SK-N-SH (cell line): ENCODE measurements at regions not wholly inside any gene's neighbourhood (a gene's known extent, or its start where the extent isn't known, plus 50 kb on each side); places are given as distances from the start of the nearest gene placed in this dataset.

ENCODE experiments used
- CTCF ChIP-seq: fragments of 200-600 bp; sonication (generic); IDR thresholded peaks from 2 replicates; pipeline ENCODE4 v1.6.1; 2017; ENCODE audit warnings: antibody characterized with exemption, mild to moderate bottlenecking, moderate library complexity
- EP300 ChIP-seq, 2 experiments: IDR thresholded peaks; 2 replicates each; pipeline versions ENCODE4 v1.4.0 to v1.6.1; 2012; ENCODE audit warnings: borderline replicate concordance in 1 of 2, low read depth in 1 of 2, low read length in 1 of 2
- MXI1 ChIP-seq: IDR thresholded peaks from 2 replicates; pipeline ENCODE4 v1.6.1; 2012; ENCODE audit warnings: mild to moderate bottlenecking, low read depth, low read length, improper control_type of control experiment
- PBX3 ChIP-seq: IDR thresholded peaks from 2 replicates; pipeline ENCODE4; 2012
- POLR2AphosphoS5 ChIP-seq: IDR thresholded peaks from 2 replicates; pipeline ENCODE4 v1.6.1; 2012; ENCODE audit warnings: low read depth, low read length
- USF1 ChIP-seq: IDR thresholded peaks from 2 replicates; pipeline ENCODE4 v1.4.0; 2012; ENCODE audit warnings: low read depth, borderline replicate concordance

GRCh38 chr9:95783426-95783975, 92.0 kb upstream of the ERCC6L2 start:
- TF ChIP-seq CTCF (no peak), PBX3 (no peak), MXI1 (no peak), USF1 (0 out of 2 replicates have a peak, but pooled peaks have one; percentile 20), POLR2AphosphoS5 (no peak), EP300 (IDR thresholded peaks at IDR 0.05; ENCODE audit: borderline replicate concordance in 1 of 2, low read depth in 1 of 2, low read length in 1 of 2) (no peak)
